NCI-H2196 (cell line): ENCODE measurements at regions not wholly inside any gene's neighbourhood (a gene's known extent, or its start where the extent isn't known, plus 50 kb on each side); places are given as distances from the start of the nearest gene placed in this dataset.
"Not testable (repeated sequence)": the region's sequence is repeated elsewhere in the genome, so short reads cannot be mapped to it uniquely, and the experiment has no call there.

Experiments used
- DNase-seq: peaks from one replicate; lab custom pipeline; 2025; ENCODE audit not compliant: unreplicated experiment; lab: John Stamatoyannopoulos, UW

- peak; percentile 4 for DNase-seq
Observed at GRCh38 chr2:163123526-163123925, 285.0 kb upstream of the KCNH7 start.

GRCh38 chr2:163122257-163122656, 283.7 kb upstream of the KCNH7 start:
- no peak for DNase-seq

DNA sequence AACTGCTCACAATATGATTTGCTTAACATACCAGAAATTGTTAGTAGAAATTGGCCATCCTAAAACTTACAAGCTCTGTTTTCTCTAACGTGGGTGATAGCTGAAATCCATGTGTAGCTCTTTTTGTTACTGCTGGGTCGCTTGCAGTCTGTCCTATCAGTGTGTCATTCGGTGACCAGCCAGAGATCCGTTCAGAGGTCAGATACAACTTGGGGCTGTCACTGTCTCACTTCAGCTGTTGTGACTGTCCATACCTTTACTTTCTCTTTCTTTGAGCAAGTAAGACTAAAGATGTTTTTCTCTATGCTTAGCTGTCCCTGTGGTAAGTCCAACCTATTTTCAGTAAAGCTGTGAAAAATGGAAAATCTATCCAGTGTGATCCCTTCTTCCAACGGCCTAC, 282.9 kb upstream of the KCNH7 start:
- DNase-seq, result no peak

GRCh38 chr2:163119966-163120365, 281.4 kb upstream of the KCNH7 start:
- no peak for DNase-seq

GRCh38 chr2:163086940-163087339, 248.4 kb upstream of the KCNH7 start:
- DNase-seq, result no peak

DNA sequence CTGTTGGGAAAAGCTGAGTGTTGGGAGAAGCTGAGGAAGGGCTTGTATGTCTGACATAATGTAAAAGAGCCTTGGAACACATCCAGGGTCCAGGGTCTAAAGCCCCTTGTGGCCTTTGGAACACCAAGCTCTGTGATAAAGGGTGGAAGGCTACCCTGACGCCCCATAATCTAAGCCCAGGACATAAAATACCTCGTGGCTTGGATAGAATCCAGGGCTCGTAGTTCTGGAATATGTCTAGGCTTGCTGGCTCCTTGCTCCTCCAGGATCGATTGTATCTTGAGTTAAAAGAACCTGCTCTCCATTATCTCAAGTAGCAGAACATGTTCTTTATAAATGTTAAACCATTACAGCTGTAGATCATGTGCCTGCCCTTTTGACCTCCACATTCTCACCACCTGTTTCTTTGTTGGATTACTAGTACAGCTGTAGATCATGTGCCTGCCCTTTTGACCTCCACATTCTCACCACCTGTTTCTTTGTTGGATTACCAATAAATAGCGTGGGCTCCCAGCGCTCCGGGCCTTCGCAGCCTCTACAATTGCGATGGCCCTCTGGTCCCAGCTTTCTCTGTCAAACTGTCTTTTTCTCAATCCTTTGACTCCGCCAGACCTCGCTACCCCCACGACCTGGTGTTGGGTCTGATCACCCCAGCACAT, 246.9 kb upstream of the KCNH7 start:
- not testable (repeated sequence) for DNase-seq

- DNase-seq, result no peak
Observed at GRCh38 chr2:163081754-163082153, 243.2 kb upstream of the KCNH7 start.

DNA sequence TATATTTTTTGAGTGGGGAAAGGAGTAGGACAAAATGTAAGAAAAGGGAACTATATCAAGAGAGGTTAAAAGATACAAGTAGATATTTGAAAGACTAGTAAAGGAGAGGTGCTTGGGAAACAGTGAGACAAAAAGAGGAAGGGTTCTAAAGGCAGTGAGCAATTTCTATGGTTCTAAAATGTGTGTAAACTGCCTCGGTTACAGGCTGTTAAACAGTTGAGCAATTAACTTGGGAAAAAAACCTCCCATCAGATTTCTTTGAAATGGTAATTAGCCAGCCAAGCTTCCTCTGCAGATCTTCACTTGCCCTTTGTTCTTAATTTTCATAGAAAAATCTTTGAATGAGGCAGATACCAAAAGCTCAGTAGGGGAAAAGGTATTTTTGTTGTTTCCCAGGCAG, 238.7 kb upstream of the KCNH7 start:
- no peak for DNase-seq

- DNase-seq, result no peak
Observed at GRCh38 chr2:163066085-163066484, 227.5 kb upstream of the KCNH7 start.

GRCh38 chr2:163062524-163062923, 224.0 kb upstream of the KCNH7 start:
- no peak for DNase-seq

DNA sequence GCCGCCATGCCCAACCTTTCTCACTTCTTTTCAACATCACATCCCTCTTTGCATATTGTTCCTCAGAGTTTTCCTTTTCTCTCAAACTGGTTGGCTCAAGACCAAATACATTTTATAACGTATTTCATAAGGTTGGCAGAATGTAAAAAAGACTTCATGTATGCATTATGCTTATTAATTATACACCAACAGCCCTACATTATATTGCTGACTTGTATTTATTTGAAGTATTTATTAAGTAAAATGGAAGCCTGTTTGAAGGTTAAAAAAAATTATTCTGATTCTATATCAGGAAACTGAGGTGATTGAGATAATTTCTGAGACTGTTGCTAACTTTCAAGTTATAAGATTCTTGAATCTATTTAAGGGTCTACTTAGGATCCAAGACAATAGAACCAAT, 208.0 kb upstream of the KCNH7 start:
- no peak for DNase-seq

GRCh38 chr2:163045830-163046229, 207.3 kb upstream of the KCNH7 start:
- DNase-seq, result no peak

DNA sequence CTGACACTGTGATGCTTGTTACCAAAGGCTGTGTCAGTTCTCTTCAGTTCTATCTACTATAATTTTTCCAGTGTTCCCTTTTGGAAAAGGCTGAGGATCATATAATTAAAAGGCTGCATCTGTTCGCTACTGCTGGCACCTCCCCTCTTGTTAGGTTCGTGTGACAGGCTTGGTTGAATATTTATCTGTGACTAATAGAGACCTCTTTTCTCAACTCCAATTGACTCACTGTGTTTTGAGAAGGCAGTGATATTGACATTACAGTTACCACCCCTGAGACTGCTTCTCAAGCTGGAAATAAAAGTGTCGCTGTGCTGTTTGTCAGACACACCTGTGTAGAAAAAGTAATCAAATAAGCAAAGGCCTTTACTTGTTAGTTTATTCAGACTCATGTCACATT, 205.5 kb upstream of the KCNH7 start:
- no peak for DNase-seq

GRCh38 chr2:163043201-163043600, 204.6 kb upstream of the KCNH7 start:
- DNase-seq, result no peak

DNA sequence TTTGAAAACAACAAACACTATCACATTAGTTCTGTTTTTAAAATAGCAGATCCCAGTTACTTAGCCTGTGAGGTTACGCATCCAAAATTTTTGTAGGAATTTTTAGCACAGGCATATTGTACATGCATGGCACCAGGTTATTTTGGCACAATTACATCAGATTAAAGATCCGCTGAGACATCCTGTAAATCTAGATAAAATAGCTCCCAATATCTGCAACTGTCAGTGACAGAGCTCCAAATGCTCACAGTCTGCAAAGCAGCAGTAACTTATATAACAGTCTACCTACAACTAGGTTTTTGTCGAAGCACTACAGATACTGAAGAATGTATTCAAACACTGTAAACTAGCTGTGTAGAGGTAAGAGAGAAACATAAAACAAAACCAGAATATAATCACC, 200.7 kb upstream of the KCNH7 start:
- DNase-seq, result no peak

DNA sequence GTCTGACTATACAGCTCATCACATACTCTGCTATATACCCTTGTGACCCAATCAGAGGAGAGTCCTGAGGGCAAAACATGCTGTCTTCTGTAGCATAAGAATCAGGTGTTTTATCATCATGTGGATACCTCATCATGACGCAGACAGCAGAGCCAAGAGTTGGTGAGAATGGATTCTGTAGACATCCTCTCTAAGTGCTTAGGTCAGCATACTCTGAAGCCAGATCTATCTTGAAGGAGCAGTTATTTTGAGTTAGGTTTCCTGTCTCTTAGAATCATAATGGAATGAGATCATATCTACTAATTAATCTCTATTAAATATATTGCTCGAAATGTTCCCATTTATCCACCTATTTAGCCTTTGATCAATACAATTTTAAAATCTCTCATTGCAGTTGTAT, 190.2 kb upstream of the KCNH7 start:
- DNase-seq, result no peak

GRCh38 chr2:163026136-163026775, 187.7 kb upstream of the KCNH7 start:
- DNase-seq, result not testable (repeated sequence)

- not testable (repeated sequence) for DNase-seq
Observed at GRCh38 chr2:163016882-163017281, 178.3 kb upstream of the KCNH7 start.

GRCh38 chr2:163011000-163011399, 172.4 kb upstream of the KCNH7 start:
- peak; percentile 38 for DNase-seq

- no peak for DNase-seq
Observed at GRCh38 chr2:163008642-163009041, 170.1 kb upstream of the KCNH7 start.

GRCh38 chr2:162994718-162995117, 156.2 kb upstream of the KCNH7 start:
- no peak for DNase-seq

DNA sequence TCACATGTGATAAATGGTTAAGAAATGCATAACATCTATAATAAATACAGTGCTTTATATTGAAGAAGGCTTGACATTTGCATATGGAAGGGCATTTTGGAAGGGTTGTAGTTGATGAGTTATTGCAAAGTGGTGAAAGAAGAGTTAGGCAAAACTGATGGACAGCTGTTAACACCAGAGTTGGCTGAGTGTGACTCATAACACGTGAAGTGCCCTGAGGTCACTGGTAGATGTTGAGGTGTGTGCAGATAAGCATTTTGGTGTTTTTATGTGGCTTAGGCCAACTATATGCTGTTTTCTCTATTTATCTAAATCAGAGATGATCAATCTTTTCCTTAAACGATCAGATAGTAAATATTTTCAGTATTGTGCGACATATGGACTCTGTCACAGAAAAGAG, 154.3 kb upstream of the KCNH7 start:
- DNase-seq, result no peak

DNA sequence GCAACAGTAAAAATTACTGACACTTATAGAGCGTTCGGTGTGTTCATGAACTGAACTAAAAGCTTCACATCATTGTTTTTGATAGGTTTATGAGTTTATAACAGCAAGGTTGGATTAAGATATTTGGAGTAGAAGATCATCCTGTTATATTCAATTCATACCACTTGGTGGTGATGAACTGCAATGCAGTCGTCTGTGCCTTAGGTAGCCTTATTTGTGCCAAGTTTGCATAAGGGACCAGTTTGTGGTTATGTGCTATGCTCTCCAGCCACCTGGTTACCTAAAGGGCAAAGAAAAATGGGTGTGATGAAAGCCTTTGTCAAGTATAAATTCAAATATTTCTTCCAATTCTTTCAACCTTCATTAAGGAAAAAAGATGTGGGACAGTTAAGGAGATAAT, 150.9 kb upstream of the KCNH7 start:
- peak; percentile 27 for DNase-seq
